RWPE2 (cell line): ENCODE measurements at regions not wholly inside any gene's neighbourhood (a gene's known extent, or its start where the extent isn't known, plus 50 kb on each side); places are given as distances from the start of the nearest gene placed in this dataset.

Source experiments
- ATAC-seq: fragments of 200-7000 bp; cut with Tn5 transposase; 3 replicates; pipeline ENCODE4 v1.9.1; 2021; ENCODE audit warnings: low read depth
- DNase-seq: peaks from one replicate; pipeline ENCODE4 v3.0.0-alpha.2; 2020; ENCODE audit warnings: low spot score
- H3K27ac ChIP-seq: fragments of 450-650 bp; 2 replicates; pipeline ENCODE4 v1.5.1; 2017; ENCODE audit warnings: mild to moderate bottlenecking; ENCODE audit not compliant: poor library complexity, severe bottlenecking
- H3K27me3 ChIP-seq: fragments of 250-450 bp; sonication (Bioruptor Pico); 2 replicates; pipeline ENCODE4 v1.5.1; 2021; ENCODE audit warnings: mild to moderate bottlenecking, moderate library complexity; ENCODE audit not compliant: insufficient read depth, poor library complexity, severe bottlenecking
- H3K36me3 ChIP-seq: fragments of 250-450 bp; sonication (Bioruptor Pico); 2 replicates; pipeline ENCODE4 v1.5.1; 2020; ENCODE audit warnings: low read depth, mild to moderate bottlenecking, moderate library complexity
- H3K4me1 ChIP-seq: fragments of 250-450 bp; sonication (Bioruptor Pico); 2 replicates; pipeline ENCODE4 v1.5.1; 2021; ENCODE audit warnings: mild to moderate bottlenecking, moderate library complexity; ENCODE audit not compliant: insufficient read depth, poor library complexity, severe bottlenecking
- H3K4me3 ChIP-seq: fragments of 250-450 bp; sonication (Bioruptor Pico); 2 replicates; pipeline ENCODE4 v1.5.1; 2021; ENCODE audit warnings: mild to moderate bottlenecking, moderate library complexity; ENCODE audit not compliant: severe bottlenecking
- H3K9me3 ChIP-seq: fragments of 250-450 bp; sonication (Bioruptor Pico); 2 replicates; pipeline ENCODE4 v1.5.1; 2021; ENCODE audit warnings: mild to moderate bottlenecking, moderate library complexity; ENCODE audit not compliant: severe bottlenecking
- TF ChIP-seq, protein P1 (sequence below): fragments of 450-650 bp; IDR thresholded peaks from one replicate; pipeline ENCODE4 v1.5.1; 2017; ENCODE audit warnings: mild to moderate bottlenecking, moderate library complexity; ENCODE audit not compliant: poor library complexity, severe bottlenecking

GRCh38 chr3:115518100-115518852 lies 105.0 kb upstream of the GAP43 start:
- Histone ChIP-seq H3K27ac (peak overlapping the region; percentile 65), H3K27me3 (no peaks in the 10 kb centered on the region), H3K4me3 (no peak overlapping the region), H3K4me1 (peaks cover 13% of the 10 kb centered on the region), H3K9me3 (no peaks in the 10 kb centered on the region), H3K36me3 (no peaks in the 10 kb centered on the region)
- DNase-seq: peak; percentile 80
- TF ChIP-seq, protein P1, sequence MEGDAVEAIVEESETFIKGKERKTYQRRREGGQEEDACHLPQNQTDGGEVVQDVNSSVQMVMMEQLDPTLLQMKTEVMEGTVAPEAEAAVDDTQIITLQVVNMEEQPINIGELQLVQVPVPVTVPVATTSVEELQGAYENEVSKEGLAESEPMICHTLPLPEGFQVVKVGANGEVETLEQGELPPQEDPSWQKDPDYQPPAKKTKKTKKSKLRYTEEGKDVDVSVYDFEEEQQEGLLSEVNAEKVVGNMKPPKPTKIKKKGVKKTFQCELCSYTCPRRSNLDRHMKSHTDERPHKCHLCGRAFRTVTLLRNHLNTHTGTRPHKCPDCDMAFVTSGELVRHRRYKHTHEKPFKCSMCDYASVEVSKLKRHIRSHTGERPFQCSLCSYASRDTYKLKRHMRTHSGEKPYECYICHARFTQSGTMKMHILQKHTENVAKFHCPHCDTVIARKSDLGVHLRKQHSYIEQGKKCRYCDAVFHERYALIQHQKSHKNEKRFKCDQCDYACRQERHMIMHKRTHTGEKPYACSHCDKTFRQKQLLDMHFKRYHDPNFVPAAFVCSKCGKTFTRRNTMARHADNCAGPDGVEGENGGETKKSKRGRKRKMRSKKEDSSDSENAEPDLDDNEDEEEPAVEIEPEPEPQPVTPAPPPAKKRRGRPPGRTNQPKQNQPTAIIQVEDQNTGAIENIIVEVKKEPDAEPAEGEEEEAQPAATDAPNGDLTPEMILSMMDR: no peak
- peak; percentile 97 for ATAC-seq

DNA sequence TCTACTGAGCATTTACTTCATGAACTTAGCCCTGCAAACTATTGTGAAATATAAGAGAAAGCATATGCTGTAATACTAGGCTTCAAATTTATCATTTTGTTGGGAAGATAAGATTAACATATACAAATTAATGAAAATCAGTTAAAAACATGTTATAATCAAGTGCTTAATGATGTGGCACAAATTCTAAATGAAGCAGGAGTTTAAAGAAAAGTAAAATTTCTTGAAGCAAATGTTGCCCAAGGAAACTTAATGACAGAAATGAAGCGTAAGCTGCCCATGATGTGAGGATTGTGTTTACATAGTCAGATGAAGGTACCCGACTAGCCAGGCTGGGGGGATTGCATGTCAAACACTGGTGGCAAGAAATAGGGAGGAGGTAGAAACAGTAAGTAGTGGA lies 103.1 kb upstream of the GAP43 start:
- Histone ChIP-seq H3K4me3 (no peak overlapping the region), H3K27ac (no peak overlapping the region), H3K27me3 (no peaks in the 10 kb centered on the region), H3K9me3 (no peaks in the 10 kb centered on the region), H3K4me1 (peaks cover 13% of the 10 kb centered on the region), H3K36me3 (no peaks in the 10 kb centered on the region)
- DNase-seq: no peak
- TF ChIP-seq, protein P1: no peak
- ATAC-seq: no peak

GRCh38 chr3:115520651-115521245 lies 102.6 kb upstream of the GAP43 start:
- no peak for DNase-seq
- Histone ChIP-seq H3K4me3 (no peak overlapping the region), H3K36me3 (no peaks in the 10 kb centered on the region), H3K27ac (no peak overlapping the region), H3K4me1 (peaks cover 13% of the 10 kb centered on the region), H3K9me3 (no peaks in the 10 kb centered on the region), H3K27me3 (no peaks in the 10 kb centered on the region)
- no peak for ATAC-seq
- TF ChIP-seq, protein P1: no peak

- peaks cover 5% of the 10 kb centered on the region for H3K4me1 ChIP-seq
- ATAC-seq: no peak
- TF ChIP-seq, protein P1: no peak
- no peak overlapping the region for H3K27ac ChIP-seq
- no peaks in the 10 kb centered on the region for H3K36me3 ChIP-seq
- no peaks in the 10 kb centered on the region for H3K27me3 ChIP-seq
- DNase-seq: no peak
- no peaks in the 10 kb centered on the region for H3K9me3 ChIP-seq
- no peak overlapping the region for H3K4me3 ChIP-seq
These were observed 99.9 kb upstream of the GAP43 start for GRCh38 chr3:115523458-115523857.

GRCh38 chr3:115524549-115524948 lies 98.8 kb upstream of the GAP43 start:
- H3K4me1 ChIP-seq: no peaks in the 10 kb centered on the region
- no peaks in the 10 kb centered on the region for H3K9me3 ChIP-seq
- no peaks in the 10 kb centered on the region for H3K36me3 ChIP-seq
- DNase-seq (no peak), ATAC-seq (no peak)
- no peaks in the 10 kb centered on the region for H3K27me3 ChIP-seq
- no peak overlapping the region for H3K27ac ChIP-seq
- TF ChIP-seq, protein P1: no peak
- no peak overlapping the region for H3K4me3 ChIP-seq
